GM19351 (cell line): ENCODE measurements at regions not wholly inside any gene's neighbourhood (a gene's known extent, or its start where the extent isn't known, plus 50 kb on each side); places are given as distances from the start of the nearest gene placed in this dataset.

ENCODE experiments used
- ATAC-seq: cut with Tn5 transposase; IDR thresholded peaks from one replicate; pipeline ENCODE4 v1.9.1; 2021; ENCODE audit warnings: mild to moderate bottlenecking, moderate library complexity; ENCODE audit not compliant: unreplicated experiment

- ATAC-seq, result no peak
Observed at GRCh38 chr22:34971456-34971855, 94.5 kb upstream of the ISX start.

- ATAC-seq, result no peak
Observed at GRCh38 chr22:34972191-34972897, 93.6 kb upstream of the ISX start.

GRCh38 chr22:34973016-34973415 is 92.9 kb upstream of the ISX start:
- ATAC-seq, result no peak

- no peak for ATAC-seq
Observed at GRCh38 chr22:34973926-34974325, 92.0 kb upstream of the ISX start.

- ATAC-seq, result no peak
Observed at GRCh38 chr22:34975721-34976120, 90.2 kb upstream of the ISX start.

- ATAC-seq, result no peak
Observed at GRCh38 chr22:34976474-34976873, 89.5 kb upstream of the ISX start.

- ATAC-seq, result no peak
Observed at GRCh38 chr22:34976886-34977285, 89.1 kb upstream of the ISX start.

- ATAC-seq, result no peak
Observed at GRCh38 chr22:34986523-34986922, 79.4 kb upstream of the ISX start.

GRCh38 chr22:34992672-34993071 is 73.3 kb upstream of the ISX start:
- ATAC-seq, result no peak

- ATAC-seq, result no peak
Observed at GRCh38 chr22:34993548-34993947, 72.4 kb upstream of the ISX start.

GRCh38 chr22:34997633-34998299 is 68.2 kb upstream of the ISX start:
- no peak for ATAC-seq

GRCh38 chr22:34998921-34999320 is 67.0 kb upstream of the ISX start:
- no peak for ATAC-seq

- no peak for ATAC-seq
Observed at GRCh38 chr22:35008213-35008612, 57.7 kb upstream of the ISX start.

- ATAC-seq, result no peak
Observed at GRCh38 chr22:35010543-35010942, 55.4 kb upstream of the ISX start.

GRCh38 chr22:35014812-35015211 is 51.1 kb upstream of the ISX start:
- no peak for ATAC-seq
